BE2C (cell line): ENCODE measurements at regions not wholly inside any gene's neighbourhood (a gene's known extent, or its start where the extent isn't known, plus 50 kb on each side); places are given as distances from the start of the nearest gene placed in this dataset.

Source experiments
- DNase-seq: peaks from one replicate; pipeline ENCODE4 v3.0.0-alpha.2; 2020
- H3K27me3 ChIP-seq: fragments of 250-450 bp; sonication (Bioruptor Pico); 2 replicates; pipeline ENCODE4 v1.5.1; 2020; ENCODE audit warnings: mild to moderate bottlenecking
- H3K36me3 ChIP-seq: fragments of 250-450 bp; sonication (Bioruptor Pico); 2 replicates; pipeline ENCODE4 v1.5.1; 2020; ENCODE audit warnings: mild to moderate bottlenecking
- H3K4me1 ChIP-seq: fragments of 250-450 bp; sonication (Bioruptor Pico); 2 replicates; pipeline ENCODE4 v1.5.1; 2020
- H3K4me3 ChIP-seq: 2 replicates; pipeline ENCODE4 v1.5.1; 2011; ENCODE audit warnings: low read depth, low read length
- H3K9me3 ChIP-seq: fragments of 250-450 bp; sonication (Bioruptor Pico); 2 replicates; pipeline ENCODE4 v1.5.1; 2020
- CTCF ChIP-seq: IDR thresholded peaks from 2 replicates; pipeline ENCODE4 v1.5.1; 2012; ENCODE audit warnings: mild to moderate bottlenecking, low read depth, low read length

GRCh38 chr7:97466071-97466470 lies 265.8 kb upstream of the TAC1 start:
- H3K36me3 ChIP-seq = no peaks in the 10 kb centered on the region
- no peak for TF ChIP-seq CTCF
- no peaks in the 10 kb centered on the region for H3K27me3 ChIP-seq
- no peaks in the 10 kb centered on the region; the same call in 1 of the 2 replicates for H3K9me3 ChIP-seq
- no peaks in the 10 kb centered on the region for H3K4me1 ChIP-seq
- H3K4me3 ChIP-seq = no peak overlapping the region
- DNase-seq = no peak

- H3K27me3 ChIP-seq = no peaks in the 10 kb centered on the region
- TF ChIP-seq CTCF = no peak
- no peaks in the 10 kb centered on the region for H3K4me1 ChIP-seq
- H3K9me3 ChIP-seq = no peaks in the 10 kb centered on the region; the same call in 1 of the 2 replicates
- H3K4me3 ChIP-seq = no peak overlapping the region
- H3K36me3 ChIP-seq = no peaks in the 10 kb centered on the region
- DNase-seq = no peak
These were observed 264.7 kb upstream of the TAC1 start for GRCh38 chr7:97466999-97467740.

- no peak for DNase-seq
- H3K27me3 ChIP-seq = no peaks in the 10 kb centered on the region
- TF ChIP-seq CTCF = no peak
These were observed 263.4 kb upstream of the TAC1 start for GRCh38 chr7:97468493-97468892.

GRCh38 chr7:97470726-97471125 lies 261.2 kb upstream of the TAC1 start:
- Histone ChIP-seq H3K4me1 (no peaks in the 10 kb centered on the region), H3K9me3 (no peaks in the 10 kb centered on the region), H3K4me3 (no peak overlapping the region), H3K27me3 (no peaks in the 10 kb centered on the region), H3K36me3 (no peaks in the 10 kb centered on the region)
- TF ChIP-seq CTCF = no peak
- no peak for DNase-seq

More at GRCh38 chr7:97468493-97468892, 263.4 kb upstream of the TAC1 start:
- no peaks in the 10 kb centered on the region for H3K4me1 ChIP-seq
- no peaks in the 10 kb centered on the region for H3K36me3 ChIP-seq
- H3K9me3 ChIP-seq = no peaks in the 10 kb centered on the region
- H3K4me3 ChIP-seq = no peak overlapping the region

- H3K36me3 ChIP-seq = no peaks in the 10 kb centered on the region
- no peak for DNase-seq
- no peaks in the 10 kb centered on the region for H3K4me1 ChIP-seq
- no peak overlapping the region for H3K4me3 ChIP-seq
- no peak for TF ChIP-seq CTCF
- H3K27me3 ChIP-seq = no peaks in the 10 kb centered on the region
- no peaks in the 10 kb centered on the region for H3K9me3 ChIP-seq
These were observed 260.4 kb upstream of the TAC1 start for GRCh38 chr7:97471491-97471890.

- H3K9me3 ChIP-seq = no peaks in the 10 kb centered on the region
- no peak for DNase-seq
- no peak for TF ChIP-seq CTCF
- no peak overlapping the region for H3K4me3 ChIP-seq
- H3K27me3 ChIP-seq = no peaks in the 10 kb centered on the region
- H3K4me1 ChIP-seq = no peaks in the 10 kb centered on the region
- no peaks in the 10 kb centered on the region for H3K36me3 ChIP-seq
These were observed 252.1 kb upstream of the TAC1 start for GRCh38 chr7:97479740-97480290.
